ENCODE measurements at regions not wholly inside any gene's neighbourhood (a gene's known extent, or its start where the extent isn't known, plus 50 kb on each side); places are given as distances from the start of the nearest gene placed in this dataset.
"Not testable (repeated sequence)": the region's sequence is repeated elsewhere in the genome, so short reads cannot be mapped to it uniquely, and the experiment has no call there.

GRCh38 chr1:91099746-91100621, 78.1 kb upstream of the ZNF644 start:
- in situ Hi-C loops (cut with MboI; ENCODE audit: low sequenced_read_pairs), result no loop called here

DNA sequence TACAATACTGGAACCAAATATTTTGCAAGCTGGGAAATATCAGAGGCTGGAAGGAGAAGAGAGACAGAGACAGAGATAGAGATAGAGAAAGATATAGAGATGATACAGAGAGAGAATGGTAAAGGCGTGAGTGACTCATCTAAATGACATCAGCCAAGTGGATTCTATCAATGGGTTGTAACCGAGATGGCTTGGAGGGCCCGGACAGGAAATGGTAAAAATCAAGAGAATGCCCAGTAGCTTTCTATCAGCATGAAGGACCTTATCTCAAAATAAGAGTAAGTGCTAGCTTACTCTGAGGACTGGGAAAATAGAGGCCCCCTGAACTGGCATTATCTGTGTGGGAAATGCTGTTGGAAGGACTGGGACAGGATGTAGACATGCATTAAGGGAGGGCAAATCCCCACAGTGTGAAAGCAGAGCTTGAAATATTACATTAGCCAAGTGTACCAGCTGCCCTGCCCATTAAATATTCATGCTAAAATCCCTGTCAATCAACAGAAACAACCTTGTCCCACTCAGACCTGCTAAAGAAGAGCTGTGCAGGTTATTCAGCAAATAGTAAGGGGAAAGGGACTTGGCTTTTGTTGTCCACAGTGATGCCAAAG, 76.6 kb upstream of the ZNF644 start:
- in situ Hi-C loops (cut with MboI; ENCODE audit: low sequenced_read_pairs), result no loop called here

- in situ Hi-C loops (cut with MboI; ENCODE audit: low sequenced_read_pairs), result not testable (repeated sequence)
These were observed 73.5 kb upstream of the ZNF644 start for GRCh38 chr1:91095321-91095720.

- in situ Hi-C loops (cut with MboI; ENCODE audit: low sequenced_read_pairs), result no loop called here
These were observed 70.7 kb upstream of the ZNF644 start for GRCh38 chr1:91092503-91092902.

- in situ Hi-C loops (cut with MboI; ENCODE audit: low sequenced_read_pairs), result no loop called here
These were observed 70.0 kb upstream of the ZNF644 start for GRCh38 chr1:91091812-91092211.

DNA sequence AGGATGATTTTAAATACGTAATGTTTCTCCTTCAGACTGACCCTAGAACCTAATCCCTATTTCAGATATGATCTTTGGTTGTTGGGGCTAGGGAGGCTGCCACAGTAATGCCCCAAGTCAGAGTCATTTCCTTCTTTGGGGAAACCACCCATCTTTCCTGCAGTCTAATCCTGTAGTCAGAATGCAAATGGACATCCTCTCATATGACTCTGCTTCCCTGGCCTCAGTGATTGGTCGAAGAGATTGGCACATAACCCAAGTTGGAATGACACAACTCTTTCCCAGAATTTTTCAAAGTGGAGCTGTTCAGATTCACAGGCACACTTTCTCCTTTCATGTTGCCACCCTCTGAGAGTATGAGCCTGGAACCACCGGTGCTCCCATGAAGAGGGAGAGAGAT, 58.8 kb upstream of the ZNF644 start:
- in situ Hi-C loops (cut with MboI; ENCODE audit: low sequenced_read_pairs), result no loop called here

- in situ Hi-C loops (cut with MboI; ENCODE audit: low sequenced_read_pairs), result no loop called here
These were observed 57.0 kb upstream of the ZNF644 start for GRCh38 chr1:91078859-91079258.

- in situ Hi-C loops (cut with MboI; ENCODE audit: low sequenced_read_pairs), result no loop called here
These were observed 55.0 kb upstream of the ZNF644 start for GRCh38 chr1:91076834-91077233.

DNA sequence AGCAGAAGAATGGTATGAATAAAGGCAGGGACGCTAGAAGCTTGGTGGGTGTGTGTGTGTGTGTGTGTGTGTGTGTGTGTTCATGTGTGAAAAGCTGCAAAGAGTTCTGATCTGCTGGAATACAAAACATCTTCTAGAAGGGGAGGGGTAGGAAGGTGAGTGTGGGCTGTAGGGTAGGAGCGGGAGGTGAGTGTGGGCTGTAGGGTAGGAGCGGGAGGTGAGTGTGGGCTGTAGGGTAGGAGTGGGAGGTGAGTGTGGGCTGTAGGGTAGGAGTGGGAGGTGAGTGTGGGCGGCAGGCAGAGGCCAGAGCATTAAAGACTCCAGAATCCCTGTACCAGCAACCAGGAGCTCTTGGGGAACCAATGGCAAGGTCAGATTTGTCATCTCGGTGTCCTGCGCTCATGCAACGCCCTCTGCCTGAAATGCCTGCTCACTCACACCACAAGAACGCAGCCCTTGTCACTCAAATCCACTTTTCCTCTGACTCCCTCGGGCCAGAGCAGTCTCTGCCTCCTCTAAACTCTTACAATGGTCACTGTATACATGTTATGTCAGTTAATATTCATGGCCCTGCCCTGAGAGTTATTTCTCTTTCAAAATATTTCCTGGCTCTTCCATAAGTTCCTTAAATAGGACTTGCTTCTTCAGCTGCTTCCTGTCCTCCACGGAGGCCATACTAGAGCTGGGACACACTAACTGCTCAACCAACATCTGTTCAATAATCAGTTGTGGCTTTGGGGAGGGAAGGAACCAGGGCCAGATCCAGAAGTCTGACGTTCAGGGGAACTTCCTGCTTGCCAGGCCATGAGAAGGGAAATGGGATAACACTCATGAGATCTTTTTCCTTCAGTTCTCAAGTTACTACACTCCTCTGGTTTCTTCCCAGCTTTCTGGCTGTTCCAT, 53.6 kb upstream of the ZNF644 start:
- in situ Hi-C loops (cut with MboI; ENCODE audit: low sequenced_read_pairs), result no loop called here

DNA sequence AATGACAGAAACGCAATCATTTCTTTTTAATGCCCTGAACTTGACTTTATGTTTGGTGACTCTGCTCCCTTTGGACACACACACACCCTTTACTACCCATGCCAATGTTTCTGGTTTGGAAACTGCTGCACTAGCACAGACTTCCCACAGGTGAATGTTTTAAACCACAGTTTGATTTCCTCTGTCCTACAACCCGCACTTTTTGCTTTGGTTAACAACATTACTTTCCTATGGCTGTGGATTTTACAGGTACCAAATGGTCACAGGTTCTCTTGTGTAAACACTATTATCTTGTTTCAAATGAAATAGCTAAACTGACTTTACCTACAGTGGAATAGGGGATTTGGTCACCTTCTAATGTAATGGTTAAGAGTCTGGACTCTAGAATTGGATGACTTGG, 51.5 kb upstream of the ZNF644 start:
- in situ Hi-C loops (cut with MboI; ENCODE audit: low sequenced_read_pairs), result no loop called here

- in situ Hi-C loops (cut with MboI; ENCODE audit: low sequenced_read_pairs), result no loop called here
These were observed 50.0 kb upstream of the ZNF644 start for GRCh38 chr1:91071838-91072237.

All from HL-60/S4 (cell line).